HG03521 (cell line): ENCODE measurements at regions not wholly inside any gene's neighbourhood (a gene's known extent, or its start where the extent isn't known, plus 50 kb on each side); places are given as distances from the start of the nearest gene placed in this dataset.

Experiments
- ATAC-seq: cut with Tn5 transposase; IDR thresholded peaks from one replicate; pipeline ENCODE4 v1.9.1; 2021; ENCODE audit warnings: mild to moderate bottlenecking, moderate library complexity; ENCODE audit not compliant: unreplicated experiment

DNA sequence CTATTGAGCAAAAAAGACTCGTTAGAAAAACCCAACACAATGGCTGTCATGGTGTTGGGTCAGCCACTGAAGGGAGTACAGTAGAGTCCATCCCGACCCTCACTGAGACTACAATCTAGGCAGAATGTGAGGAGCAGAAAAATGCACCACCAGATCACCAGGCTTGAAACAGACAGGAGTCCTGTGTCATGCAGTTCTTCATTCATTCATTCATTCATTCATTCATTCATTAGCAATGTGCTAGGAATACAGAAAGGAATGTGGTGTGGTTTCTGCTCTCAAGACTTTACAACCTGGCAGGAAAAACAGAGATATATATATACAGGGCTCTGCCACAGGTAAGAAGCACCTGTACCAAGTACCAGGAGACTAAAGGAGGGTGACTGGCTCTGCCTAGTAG lies 392.3 kb downstream of the OMA1 start:
- ATAC-seq, result no peak

DNA sequence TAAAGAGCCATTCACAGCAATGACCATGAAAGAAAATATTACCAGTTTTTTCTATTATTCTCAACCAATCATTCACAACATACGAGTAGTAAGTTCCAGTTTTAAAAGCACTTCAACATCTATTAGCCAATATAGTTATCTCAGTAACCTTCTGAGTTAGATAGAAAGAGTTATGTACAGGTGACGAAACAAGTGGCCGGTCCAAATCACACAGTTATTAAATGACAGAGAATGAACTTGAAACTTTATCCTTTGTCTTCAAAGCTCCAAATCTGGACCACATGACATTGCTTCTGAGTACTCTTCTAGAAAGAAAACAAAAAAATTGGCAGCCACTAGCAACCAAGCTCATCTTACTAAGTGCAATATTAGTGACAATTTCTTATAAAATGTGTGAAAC lies 393.8 kb downstream of the OMA1 start:
- ATAC-seq, result no peak

DNA sequence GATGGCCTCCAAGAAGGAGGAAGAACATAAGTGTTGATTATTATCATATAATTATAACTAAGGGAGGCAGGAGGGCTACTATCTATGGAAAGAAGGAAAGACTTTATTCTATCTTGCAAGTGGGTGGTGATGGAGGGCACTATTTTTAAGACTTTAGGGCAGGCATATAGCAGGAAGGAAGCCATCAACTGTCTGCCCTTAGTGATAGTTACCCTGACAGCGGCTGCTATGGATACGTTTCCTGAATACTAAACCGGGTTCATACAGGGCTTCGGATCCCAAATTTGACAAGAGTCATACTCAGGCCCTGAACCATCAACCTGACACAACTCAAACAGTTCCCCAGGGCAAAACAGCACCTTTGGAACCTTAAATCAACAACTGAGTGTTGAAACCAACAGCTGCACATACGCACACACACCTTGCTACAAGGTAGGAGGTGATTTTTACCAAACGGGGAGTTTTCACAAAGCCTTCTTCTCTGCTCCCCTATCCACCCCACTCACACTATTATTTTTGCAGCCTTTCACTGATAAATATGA lies 397.2 kb downstream of the OMA1 start:
- ATAC-seq, result no peak

DNA sequence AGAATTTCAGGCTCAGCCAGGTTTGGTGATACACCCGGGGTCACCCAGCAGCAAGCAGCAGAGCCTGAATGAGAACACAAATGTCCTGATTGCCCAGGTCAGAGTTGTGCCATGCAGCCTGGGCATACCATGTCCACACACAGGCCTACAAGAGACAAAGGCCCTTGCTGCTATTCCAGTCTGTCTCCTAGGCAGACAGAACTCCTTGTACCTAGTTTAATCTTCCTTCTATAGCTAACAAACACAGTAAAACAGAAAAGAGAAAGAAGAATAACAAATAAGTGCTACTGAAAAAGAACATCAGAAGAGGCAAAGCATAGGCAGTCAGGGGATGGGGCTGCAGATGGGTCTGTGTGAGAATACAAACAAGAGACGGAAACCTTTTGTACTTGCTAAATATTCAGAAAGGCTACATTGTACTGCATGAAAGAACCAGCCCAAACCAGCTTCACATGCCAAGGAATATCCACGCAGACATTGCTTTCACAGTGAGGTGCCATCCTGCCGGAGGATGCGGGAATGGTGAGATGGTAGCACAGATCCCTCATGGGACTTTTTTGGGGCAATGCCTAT lies 401.7 kb downstream of the OMA1 start:
- ATAC-seq, result no peak

DNA sequence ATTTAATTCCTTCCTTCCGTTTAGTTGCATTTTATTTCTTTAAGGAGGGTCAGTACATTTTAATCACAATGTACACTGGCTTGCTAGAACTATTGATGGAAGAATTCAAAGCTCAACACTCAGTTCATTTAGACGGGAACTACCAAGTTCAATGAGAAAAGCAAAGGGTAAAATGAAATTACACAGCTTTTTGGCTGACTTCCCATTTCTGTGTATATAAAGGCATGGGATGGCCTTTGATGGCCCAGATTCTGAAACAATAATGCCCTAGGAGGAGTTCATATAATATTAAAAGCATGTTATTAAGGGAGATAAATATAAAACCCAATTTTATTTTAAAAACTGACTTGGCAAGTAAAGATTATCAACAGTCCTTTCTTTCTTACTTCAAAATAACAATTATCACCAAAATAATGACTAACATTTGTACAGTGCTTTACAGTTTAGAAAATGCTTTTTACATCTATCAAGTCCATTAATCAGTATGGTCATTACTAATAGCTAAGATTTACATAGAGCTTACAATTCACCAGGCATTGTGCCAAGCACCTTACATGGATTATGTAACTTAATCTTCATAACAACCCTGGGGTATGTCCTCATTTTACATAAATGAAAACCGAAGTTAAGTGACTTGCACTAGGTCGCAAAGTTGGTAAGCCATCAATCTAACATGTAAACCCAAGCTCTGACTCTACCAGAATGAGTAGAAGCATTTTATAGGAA lies 402.4 kb downstream of the OMA1 start:
- no peak for ATAC-seq

DNA sequence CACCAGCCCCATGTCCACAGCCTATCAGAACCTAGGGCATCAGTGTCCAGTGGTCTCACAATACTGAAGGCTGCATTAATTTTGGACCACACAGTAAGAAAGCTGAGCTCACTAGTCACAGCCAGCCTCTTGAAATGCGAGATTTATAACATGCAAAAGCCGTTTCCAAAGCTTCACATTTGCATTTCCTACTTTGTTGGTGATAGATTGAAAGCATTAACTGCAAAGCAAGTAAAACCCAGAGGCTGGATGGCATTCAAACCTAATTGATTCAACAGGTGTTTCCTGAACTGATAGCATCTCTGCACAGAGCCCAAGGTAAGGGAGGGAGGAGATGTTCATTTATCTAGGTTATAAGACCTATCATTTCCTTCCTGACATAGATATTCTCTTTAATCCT lies 410.1 kb downstream of the OMA1 start:
- ATAC-seq, result no peak

DNA sequence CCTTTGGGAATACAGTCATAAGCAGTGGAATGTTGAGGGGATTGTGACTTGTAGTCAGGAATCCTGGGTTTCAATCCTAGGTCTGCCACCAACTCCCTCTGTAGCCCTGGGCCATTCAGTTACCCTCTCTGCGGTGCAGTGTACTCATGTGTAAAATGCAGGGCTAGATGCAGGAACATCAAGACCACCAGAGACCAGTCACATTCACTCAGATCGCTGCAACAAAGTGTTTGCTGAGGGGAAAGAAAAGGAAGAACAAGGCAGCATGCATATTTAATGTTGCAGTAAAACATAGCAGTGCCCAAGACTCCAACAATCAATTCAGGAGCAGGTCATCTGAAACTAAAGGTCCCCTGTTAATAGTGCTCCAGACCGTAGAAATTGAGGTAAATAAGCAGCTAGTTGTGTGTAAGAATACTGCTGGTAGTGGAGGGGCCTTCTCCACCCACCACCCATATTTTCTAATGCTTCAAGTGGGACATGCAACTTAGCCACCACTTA lies 410.7 kb downstream of the OMA1 start:
- no peak for ATAC-seq

DNA sequence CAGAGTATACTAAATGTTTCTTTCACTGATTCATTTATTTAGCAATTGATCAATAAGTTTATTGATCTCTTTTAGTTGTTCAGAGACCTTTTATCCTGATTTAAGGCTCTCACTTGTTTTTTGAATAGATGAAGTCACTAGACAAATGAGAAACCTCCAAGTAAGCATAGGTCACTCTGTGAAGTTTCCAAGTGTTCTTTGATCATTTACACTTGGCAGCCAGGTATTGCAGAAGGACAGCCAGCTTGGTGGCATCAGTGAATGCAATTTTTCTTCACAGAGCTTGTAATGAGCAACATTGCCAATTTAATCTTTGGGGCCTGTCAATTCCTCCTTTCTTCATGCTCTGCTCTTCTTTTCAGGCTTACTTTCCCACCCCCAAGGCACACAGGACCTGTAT lies 413.0 kb downstream of the OMA1 start:
- ATAC-seq, result no peak

DNA sequence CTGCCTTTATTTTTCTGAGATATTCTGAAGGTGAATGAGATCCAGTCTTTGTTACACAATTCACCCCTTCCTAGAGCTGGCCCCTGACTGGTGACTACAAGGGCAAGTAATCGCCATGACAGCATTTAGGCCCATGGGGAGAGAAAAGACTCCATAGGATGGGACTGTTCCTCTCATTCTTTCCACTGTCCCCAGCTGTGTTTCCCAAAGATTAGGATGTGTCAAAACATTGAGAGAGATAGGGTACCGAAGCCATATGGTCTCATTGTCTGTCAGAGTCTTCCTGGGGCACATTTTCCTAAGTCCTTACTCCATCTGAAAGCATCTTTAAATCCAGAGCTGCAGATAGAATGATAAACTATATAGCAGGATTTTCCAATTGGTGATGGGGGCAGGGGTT lies 423.5 kb downstream of the OMA1 start:
- no peak for ATAC-seq

DNA sequence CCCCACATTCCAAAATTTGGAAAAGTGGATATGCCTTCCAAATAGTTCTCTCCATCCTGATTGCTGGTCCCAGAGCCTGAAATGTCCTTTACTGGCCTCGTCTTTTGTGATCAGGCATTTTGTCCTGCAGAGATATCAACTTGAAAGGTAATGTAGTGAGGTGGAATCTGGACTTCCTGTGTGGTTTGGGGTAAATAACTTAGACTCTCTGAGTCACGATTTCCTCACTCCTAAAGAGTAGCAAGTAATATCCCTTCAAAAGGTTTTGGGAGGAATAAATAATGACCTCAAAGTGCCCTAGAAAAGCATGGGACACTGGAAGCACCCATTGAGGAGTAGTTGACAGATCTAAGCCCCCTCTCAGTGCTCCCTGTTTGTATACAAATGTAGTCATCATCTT lies 426.6 kb downstream of the OMA1 start:
- no peak for ATAC-seq

DNA sequence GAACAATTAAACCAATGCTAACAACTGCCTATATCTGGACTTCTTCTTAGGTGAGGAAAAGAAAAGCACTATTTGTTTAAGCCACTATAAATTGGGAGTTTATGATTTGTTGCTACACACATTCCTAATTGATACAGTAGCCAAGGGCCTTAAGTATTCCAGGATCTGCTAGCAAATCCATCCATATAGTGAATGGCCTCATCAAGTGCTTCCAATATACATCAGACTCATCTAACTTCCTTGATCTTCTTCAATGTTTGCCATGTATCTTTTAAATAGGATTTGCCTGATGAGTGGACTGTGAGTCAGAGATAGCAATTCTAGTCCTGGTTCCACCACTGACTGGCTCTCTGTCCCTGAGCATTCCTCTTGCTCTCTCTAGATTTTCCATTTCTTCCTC lies 430.2 kb downstream of the OMA1 start:
- ATAC-seq, result no peak

DNA sequence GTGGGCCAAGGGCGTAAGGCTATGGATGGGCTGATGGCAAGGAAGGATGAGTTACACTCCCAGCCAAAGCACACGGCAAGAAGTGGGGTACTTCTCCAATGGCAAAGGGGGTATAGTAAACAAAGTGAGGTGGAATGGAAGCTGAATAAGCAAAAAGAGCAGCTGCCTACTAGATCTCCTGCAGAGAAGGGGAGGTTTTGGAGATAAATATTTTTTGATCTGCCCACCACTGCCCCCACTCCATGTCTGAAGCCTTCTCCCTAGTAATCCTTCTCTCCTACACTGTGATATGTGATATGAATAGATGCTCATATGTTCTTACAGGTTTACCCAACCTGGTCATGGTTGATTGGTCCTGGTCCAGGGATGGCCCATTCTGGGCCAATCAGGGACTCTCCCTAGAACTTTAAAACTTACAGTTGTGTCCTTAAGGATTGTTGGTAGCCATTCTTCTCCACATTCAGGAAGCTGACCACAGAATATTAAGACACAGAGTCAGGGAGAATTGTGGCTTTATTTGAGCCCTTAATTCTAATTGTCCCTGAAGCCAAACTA lies 436.8 kb downstream of the OMA1 start:
- ATAC-seq, result no peak

DNA sequence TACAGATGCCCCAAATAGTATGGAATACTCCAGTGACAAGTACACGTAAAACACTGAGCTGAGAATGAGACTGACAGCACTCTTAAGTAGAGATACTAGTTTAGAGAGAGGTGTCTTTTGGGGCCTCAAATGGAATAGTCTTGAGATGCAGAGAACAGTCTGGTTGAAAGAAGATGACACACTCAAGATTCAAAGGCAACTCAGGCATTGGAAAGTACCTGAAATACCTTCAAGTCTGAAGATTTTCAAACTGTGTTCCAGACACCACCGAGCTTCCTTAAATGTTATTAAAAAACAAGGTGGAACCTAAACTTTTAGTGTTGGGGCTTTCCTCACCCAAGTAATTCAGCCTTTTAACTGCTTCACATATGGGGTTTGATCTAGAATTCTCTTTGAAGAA lies 437.7 kb downstream of the OMA1 start:
- no peak for ATAC-seq

DNA sequence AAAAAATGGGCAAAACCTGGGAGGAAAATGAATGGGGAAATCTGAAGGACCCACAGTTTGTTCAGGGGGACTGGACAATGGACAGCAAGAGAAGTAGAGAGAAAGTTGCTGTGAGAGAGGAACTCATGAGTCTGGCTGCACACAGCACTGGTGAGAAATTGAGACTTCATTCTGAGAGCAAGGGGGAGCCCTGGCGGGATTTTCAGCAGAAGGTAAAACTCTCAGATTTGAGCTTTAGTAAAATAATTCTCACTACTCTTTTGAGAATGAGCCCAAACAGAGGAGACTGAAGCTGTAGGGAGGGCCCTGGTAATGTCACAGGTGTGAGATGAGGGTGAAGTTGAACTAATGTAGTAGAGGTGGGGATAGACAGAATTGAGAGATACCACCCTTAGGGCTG lies 438.6 kb downstream of the OMA1 start:
- no peak for ATAC-seq

DNA sequence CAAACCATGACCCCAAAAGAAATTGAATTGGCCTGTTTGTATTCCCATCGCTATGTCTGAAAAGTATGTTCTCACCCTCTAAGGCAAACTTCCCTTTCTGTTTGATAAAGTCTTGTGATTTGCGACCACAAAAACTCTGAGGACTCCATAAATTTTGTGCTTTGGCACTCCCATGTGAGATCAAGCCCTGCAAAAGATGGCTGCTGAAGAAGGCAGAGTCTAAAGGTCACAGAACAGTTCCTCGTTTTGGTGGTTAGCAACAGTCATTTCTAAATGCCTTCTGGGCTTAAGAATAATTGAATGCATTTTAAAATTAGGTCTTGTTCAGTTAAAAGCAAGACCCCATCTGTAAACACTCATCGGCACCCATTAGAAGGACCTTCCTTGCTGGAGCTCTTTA lies 441.6 kb downstream of the OMA1 start:
- peak; percentile 70 for ATAC-seq

DNA sequence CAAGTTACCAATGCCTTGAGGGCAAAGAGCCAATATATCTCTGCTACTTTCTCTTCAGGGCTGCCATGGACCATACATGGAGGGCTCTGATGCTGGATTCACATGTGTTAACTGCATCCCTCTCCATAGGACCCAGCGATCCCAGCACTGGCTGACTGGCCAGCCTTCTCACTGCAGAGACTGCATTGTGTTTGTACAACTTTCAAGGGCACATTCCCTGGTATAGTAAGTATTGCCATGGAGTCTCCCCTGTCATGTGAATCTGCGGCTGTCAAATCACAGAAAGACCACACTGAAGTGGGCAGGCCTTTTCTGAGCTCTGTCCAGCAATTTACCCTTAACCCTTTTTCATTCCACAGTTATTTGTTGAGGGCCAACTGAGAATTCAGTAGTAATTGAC lies 449.8 kb downstream of the OMA1 start:
- no peak for ATAC-seq

DNA sequence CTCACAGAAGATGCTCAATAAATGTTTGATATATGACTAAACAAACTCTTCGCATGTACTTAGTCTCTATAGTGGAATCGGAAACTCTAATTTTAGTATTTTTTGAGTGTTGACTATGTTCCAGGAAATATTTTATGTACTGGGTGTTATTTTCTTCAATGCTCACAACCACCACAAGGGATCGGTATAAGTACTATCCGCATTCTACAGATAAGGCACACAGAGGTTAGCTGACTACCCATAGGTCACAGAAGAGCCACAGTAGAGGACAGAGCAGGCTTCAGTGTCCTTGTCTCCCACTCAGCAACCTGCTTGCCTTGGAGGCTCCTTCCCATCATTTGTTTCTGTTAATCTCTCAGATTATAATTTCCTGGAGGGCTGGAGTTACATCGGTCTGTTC lies 451.3 kb downstream of the OMA1 start:
- no peak for ATAC-seq

DNA sequence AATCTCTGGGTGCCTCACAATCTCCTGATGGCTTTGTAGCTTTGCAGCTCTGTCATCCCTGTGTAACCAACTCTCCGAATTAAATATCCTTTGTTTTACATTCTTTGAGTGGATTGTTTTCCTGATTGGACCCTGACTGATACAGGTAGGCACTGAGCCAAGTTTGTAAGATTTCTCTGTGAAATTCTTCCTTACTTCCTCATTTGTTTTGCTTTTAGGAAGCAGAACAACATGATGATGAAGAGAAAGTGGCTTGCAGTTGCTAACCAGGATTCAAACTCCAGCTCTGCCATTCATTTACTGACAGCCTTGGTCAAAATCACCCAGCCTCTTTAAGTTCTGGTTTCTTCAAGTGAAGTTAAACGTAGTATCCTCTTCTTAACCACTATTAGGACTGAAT lies 452.3 kb downstream of the OMA1 start:
- no peak for ATAC-seq

DNA sequence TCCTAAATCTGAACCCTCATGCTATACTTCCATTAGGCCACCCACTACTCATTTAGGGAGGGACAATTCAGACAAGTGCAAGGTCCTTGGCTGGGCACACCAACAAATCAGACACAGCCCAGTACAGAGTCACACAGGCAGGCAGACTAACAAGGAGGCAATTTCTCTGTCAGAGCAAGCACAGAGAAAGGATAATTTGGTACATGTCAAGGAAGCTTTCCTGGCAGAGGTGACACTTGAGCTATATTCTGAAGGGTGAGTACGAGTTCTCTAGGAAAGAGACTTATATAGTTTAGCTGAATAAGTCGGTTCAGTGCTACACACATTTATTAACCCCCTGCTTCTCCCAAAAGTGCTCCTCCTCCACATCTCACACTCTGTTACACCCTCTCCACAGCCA lies 455.9 kb downstream of the OMA1 start:
- no peak for ATAC-seq

DNA sequence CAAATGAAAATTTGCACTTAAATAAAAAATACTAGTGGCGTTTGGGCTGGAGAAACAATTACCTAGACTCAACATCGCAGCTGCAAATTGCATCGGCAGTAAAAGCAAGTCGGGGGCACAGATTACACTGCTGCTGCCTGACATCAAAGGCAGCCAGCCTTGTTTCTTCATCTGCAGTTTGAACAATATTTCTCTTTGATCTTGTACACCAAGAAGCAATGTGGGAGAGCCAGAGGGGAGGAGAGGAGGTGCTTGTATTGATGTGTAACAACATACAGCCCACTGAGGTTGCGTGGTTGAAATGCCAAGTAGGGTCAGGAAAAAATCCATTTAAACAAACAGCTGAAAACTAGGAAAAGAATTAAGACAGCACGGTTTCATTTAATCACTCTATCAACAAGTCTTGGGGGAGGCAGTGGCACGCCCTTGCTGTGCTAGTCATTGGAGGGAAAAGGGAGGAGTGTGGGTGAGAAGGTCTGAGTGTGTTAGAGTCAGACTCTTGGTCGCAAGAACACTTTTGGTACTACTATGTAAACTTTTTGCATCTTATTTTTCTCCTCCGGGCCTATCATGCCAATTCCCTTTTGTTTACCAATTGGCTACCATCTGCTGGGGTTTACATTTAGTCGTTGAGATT lies 456.5 kb downstream of the OMA1 start:
- no peak for ATAC-seq

DNA sequence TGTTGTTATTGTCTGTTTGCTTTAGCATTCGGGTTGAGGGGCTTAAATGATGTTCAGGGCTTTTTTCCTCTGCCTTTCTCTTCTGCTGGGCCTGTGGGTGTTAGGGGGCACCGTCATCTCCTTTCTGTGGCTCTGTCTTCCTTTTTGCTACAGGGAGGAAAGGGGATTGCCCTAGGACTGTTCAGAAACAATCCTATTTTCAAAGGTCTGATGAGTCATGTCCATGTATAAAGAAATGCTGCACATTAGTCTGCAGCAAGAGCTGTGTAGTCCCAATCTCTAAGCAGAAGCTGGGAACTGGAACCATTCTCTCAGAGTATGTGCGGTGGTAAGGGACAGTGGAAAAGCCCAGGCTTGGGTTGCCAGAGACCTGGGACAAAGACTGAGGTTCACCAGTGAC lies 462.3 kb downstream of the OMA1 start:
- no peak for ATAC-seq

DNA sequence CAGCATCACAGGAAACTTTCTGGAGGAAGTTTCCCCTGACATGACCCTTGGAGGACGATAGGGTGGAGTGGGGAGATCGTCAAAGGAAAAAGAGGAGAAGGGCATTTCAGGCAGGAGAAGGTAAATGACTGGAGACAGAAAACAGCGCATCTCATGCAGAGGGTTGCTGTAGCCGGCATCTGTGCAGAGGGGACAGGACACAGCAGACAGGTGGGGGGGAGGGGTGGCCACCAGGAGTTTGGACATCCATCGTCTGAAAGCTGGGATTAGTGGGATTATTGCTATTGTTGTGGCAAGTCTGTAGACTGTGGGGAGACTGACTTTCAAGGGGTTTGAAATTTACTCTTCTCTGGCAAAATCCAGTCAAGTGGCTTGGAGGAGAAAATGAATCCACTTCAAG lies 463.9 kb downstream of the OMA1 start:
- ATAC-seq, result no peak
